GM12873 (cell line): ENCODE measurements at regions not wholly inside any gene's neighbourhood (a gene's known extent, or its start where the extent isn't known, plus 50 kb on each side); places are given as distances from the start of the nearest gene placed in this dataset.

Experiments used
- TF ChIP-seq, protein P1 (sequence below): IDR thresholded peaks from 2 replicates; pipeline ENCODE4 v1.5.1; 2012; ENCODE audit warnings: low read depth, mild to moderate bottlenecking, moderate library complexity, low read length, control low read depth; ENCODE audit not compliant: insufficient read depth; ENCODE audit errors: missing control alignments

DNA sequence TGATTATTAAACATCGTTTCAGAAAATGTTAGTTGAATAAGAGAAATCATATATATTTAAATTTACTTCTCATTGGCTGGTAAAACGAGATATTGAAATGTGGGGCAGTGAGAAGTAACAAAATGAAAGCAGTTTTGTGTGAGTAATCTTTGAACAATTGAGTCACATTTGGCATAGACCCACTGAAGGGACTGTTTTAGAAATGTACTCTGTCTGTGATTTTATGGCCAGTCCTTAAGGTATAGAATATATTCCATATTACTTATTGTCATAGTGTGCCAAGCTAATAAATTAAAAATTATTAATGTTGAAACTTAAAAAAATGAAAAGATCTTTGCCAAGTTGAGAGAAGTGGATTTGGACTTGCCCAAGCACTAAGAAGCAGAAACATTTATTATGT is 222.4 kb upstream of the COL3A1 start:
- TF ChIP-seq, protein P1, sequence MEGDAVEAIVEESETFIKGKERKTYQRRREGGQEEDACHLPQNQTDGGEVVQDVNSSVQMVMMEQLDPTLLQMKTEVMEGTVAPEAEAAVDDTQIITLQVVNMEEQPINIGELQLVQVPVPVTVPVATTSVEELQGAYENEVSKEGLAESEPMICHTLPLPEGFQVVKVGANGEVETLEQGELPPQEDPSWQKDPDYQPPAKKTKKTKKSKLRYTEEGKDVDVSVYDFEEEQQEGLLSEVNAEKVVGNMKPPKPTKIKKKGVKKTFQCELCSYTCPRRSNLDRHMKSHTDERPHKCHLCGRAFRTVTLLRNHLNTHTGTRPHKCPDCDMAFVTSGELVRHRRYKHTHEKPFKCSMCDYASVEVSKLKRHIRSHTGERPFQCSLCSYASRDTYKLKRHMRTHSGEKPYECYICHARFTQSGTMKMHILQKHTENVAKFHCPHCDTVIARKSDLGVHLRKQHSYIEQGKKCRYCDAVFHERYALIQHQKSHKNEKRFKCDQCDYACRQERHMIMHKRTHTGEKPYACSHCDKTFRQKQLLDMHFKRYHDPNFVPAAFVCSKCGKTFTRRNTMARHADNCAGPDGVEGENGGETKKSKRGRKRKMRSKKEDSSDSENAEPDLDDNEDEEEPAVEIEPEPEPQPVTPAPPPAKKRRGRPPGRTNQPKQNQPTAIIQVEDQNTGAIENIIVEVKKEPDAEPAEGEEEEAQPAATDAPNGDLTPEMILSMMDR = no peak

DNA sequence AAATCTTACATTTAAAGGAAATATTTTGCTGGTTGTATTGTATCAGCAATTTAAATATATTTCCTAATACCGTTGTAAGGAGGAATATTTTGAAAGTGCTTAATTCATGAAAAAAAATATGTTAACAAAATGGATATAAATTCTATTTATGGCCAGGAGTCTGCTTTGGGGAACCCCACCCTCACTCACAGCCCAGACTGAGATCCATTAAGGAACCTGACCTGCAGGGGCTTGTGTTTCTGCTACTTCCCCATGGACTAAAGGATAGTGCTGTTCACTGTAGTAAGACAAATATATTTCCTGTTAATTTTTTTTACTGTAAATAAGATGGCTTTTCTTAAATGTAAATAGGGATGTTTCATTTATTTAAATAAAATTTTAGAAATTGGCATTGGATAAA is 221.9 kb upstream of the COL3A1 start:
- TF ChIP-seq, protein P1 = no peak

DNA sequence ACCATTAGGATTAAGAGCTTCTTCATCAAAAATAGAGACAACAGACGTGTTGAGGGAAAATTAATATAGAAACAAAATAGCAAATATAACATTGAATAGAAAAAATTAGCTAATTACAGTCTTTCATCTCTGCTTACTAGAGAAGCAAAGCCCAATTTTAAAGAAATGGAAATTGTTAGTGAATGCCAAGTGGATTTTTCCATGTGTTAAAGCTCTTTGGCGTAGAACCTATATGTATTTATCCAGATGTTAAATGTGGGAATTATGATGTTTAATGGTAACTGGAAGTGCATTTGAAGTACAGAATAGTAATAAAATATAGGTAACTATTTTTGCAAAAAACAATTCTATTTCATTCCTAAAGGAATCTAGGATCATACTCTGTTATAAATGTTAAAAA is 212.0 kb upstream of the COL3A1 start:
- TF ChIP-seq, protein P1 = no peak

DNA sequence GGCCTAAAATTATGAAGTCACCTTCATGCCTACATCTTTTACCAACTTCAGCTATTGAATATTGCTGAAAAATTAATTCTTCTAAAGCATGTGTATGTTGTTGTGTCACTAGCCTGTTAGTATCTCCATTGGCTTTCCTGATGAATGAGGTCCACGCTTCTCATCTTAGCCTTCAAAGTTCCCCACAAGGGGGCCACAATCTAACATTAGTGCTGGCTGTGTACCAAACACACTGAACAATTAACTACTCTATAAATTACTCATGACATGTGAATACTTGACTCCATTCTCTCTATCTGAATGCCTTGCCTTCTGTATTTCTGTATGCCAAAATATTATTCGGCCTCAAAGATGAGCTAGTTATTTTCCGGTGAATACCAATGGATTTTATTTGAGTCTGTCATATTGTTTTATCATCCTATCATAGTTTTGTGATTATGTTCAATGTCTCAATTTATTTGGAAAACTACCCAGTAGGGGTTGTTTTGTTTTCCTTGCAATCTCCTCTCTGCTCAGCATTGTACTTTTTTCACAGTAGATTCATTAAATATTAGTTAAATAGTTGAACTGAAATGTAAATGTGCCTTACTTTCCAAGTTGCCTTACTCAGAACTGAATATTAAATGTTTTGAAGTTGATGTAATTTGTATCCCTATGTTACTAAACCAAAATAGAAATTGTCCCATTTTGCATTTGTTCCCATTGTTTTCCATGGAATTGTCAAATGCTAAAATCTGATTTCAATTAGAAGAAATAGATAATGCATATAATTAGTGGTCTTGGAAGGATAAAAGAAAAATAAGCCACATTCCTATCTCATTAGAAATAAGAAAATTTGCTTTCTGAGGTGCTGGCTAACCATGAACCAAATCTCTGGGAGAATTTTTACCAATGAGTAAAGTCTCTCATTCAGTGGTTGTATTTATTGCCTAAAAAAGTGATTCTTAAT is 208.4 kb upstream of the COL3A1 start:
- TF ChIP-seq, protein P1 = peak; percentile 43

DNA sequence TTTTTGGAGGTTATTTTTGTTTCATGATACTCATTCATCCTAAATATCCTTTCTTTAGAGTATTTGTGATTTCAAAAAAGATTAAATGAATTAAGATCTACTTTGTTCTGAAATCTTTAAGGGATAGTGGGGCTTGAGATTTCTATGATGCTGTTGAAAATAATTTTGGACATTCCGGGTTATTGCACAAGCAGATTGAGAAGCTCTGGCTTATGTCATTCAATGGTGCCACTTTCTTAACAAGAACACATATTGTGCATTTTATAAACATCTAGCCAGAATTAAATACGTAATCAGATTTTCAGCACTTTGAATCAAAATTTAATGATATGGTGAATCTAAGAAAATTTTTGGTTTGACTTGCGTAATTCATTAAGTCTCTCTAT is 207.7 kb upstream of the COL3A1 start:
- TF ChIP-seq, protein P1 = no peak

DNA sequence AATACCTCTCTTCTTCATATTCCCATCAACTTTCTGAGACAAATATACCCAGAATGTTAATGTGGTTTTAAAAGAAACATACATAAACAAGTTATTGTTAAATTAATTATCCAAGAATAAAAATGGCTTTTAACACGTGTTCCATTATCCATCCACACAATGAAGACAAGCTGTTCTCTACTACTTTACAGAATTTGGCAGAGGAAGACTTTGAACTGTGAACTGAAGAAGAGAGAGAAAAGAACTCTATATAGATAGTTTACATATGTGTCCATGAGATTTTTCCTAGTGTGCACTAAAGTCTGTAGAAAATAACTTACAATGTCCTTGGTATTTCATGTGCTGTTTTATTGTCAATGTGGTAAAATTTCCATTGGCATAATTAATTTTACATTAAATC is 207.0 kb upstream of the COL3A1 start:
- TF ChIP-seq, protein P1 = no peak

DNA sequence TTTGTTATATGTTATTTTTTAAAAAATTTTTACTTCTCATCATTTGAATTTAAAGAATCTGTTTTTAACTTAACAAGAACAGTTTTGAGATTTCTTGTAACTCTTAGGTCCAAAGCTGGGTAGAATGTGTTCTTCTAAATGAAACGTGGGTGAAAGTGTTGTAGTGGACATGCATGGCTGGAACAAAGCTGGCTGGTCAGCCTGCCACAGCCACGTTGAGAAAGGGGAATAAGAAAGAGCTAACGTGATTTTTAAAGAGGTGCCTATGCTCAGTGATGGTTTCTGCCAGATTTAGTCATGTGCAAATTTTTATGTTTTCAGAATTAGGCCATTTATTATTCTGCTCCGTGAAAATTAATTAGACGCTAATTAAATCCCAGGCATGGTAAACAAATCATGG is 203.9 kb upstream of the COL3A1 start:
- TF ChIP-seq, protein P1 = no peak
